Activated naive CD8-positive, alpha-beta T cell treated with anti-CD3 and anti-CD28 coated beads, Interleukin-2, amount 10 ng/mL, durations not matched to agents 7 days and 5 days (primary cell): ENCODE measurements at regions not wholly inside any gene's neighbourhood (a gene's known extent, or its start where the extent isn't known, plus 50 kb on each side); places are given as distances from the start of the nearest gene placed in this dataset.
"Not testable (repeated sequence)": the region's sequence is repeated elsewhere in the genome, so short reads cannot be mapped to it uniquely, and the experiment has no call there.

Experiments
- ATAC-seq: fragments of 150-1000 bp; cut with Tn5 transposase; one replicate; pipeline ENCODE4 v1.10.0; 2021; ENCODE audit warnings: low read depth, moderate library complexity
- POLR2A ChIA-PET: fragments of 350-600 bp; sonication (Branson Sonifier 250); formaldehyde crosslinking; loops from one replicate; lab custom pipeline; 2021; ENCODE audit warnings: antibody characterized with exemption; lab: Charles Lee
- DNase-seq: peaks from one replicate; pipeline ENCODE4 v3.0.0; 2021
- H3K27ac Mint-ChIP-seq: one replicate; pipeline ENCODE4 v1.8.0; 2022; ENCODE audit warnings: mild to moderate bottlenecking, mixed read lengths
- H3K27me3 Mint-ChIP-seq: one replicate; pipeline ENCODE4 v1.8.0; 2022; ENCODE audit warnings: mild to moderate bottlenecking, moderate library complexity, mixed read lengths
- H3K36me3 Mint-ChIP-seq: one replicate; pipeline ENCODE4 v1.8.0; 2021; ENCODE audit warnings: mild to moderate bottlenecking, mixed read lengths
- H3K4me1 Mint-ChIP-seq: one replicate; pipeline ENCODE4 v1.8.0; 2021; ENCODE audit warnings: mixed read lengths
- H3K4me3 Mint-ChIP-seq: one replicate; pipeline ENCODE4 v1.8.0; 2022; ENCODE audit warnings: mild to moderate bottlenecking, moderate library complexity, mixed read lengths
- H3K9me3 Mint-ChIP-seq: one replicate; pipeline ENCODE4 v1.8.0; 2021; ENCODE audit warnings: mixed read lengths

DNA sequence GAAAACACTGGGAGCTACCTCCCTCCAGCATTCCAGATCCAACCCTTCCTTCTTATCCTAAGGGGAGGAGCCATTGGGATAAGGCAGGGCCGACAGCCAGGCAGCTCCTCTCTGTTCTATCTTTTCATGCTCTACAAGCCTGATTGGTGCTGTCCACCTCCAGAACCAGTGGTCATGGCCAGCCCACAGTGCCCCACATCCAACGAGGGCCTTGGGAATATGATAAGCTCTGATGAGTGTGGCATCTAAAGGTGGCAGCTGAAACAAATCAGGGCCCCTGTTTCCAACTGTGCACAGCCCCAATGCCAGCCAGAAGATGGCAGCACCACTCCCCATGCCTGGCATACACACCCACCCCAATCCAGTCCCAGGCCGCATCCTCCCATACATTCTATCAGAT lies 329.3 kb downstream of the C1D start:
- POLR2A ChIA-PET = no interaction called here
- H3K4me1 Mint-ChIP-seq = no peaks in the 10 kb centered on the region
- ATAC-seq = no peak
- H3K27me3 Mint-ChIP-seq = no peaks in the 10 kb centered on the region
- H3K36me3 Mint-ChIP-seq = no peaks in the 10 kb centered on the region
- no peaks in the 10 kb centered on the region for H3K9me3 Mint-ChIP-seq
- H3K27ac Mint-ChIP-seq = no peak overlapping the region
- H3K4me3 Mint-ChIP-seq = no peak overlapping the region
- DNase-seq = no peak

DNA sequence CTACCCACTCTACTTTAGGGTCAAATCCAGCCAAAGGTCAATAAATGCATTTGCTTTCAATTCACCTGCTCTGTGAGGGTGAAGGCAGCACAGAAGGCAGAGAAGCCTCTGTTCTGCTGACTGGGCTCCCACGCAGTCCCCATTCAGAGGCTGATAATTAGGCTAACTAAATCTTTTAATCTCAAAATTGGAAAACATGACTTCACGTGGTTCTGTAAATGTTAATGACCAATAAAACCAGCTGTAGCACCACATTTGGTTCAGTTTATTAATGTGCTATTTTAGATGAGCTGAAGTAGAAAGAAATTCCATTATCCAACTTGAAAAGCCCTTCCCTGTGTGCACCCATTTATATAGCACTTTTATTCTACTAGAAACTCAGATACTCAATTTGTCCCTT lies 310.6 kb downstream of the C1D start:
- POLR2A ChIA-PET = no interaction called here
- no peaks in the 10 kb centered on the region for H3K9me3 Mint-ChIP-seq
- ATAC-seq (no peak), DNase-seq (no peak)
- no peak overlapping the region for H3K27ac Mint-ChIP-seq
- no peaks in the 10 kb centered on the region for H3K27me3 Mint-ChIP-seq
- no peaks in the 10 kb centered on the region for H3K4me1 Mint-ChIP-seq
- H3K4me3 Mint-ChIP-seq = no peak overlapping the region
- H3K36me3 Mint-ChIP-seq = no peaks in the 10 kb centered on the region

DNA sequence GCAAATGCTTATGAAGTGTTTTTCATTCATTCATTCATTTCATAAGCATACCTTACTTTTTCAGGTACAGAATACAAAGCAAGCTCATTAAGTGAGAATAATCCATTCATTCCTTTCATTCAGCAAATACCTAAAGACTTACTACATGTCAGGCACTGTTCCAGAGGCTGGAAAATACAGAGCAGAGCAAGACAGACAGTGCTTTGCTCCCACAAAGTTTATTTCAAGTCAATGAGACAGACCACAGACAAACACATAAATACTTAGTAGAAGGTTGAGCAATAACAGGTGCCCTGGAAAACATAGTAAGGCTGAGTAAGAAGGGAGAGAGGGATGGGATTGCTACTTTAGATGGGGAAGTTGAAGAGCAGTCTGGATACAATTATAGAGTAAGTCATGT lies 309.8 kb downstream of the C1D start:
- Mint-ChIP-seq H3K36me3 (no peaks in the 10 kb centered on the region), H3K27ac (no peak overlapping the region), H3K4me3 (no peak overlapping the region), H3K4me1 (no peaks in the 10 kb centered on the region), H3K27me3 (no peaks in the 10 kb centered on the region), H3K9me3 (no peaks in the 10 kb centered on the region)
- ATAC-seq (no peak), DNase-seq (no peak)
- POLR2A ChIA-PET = no interaction called here

DNA sequence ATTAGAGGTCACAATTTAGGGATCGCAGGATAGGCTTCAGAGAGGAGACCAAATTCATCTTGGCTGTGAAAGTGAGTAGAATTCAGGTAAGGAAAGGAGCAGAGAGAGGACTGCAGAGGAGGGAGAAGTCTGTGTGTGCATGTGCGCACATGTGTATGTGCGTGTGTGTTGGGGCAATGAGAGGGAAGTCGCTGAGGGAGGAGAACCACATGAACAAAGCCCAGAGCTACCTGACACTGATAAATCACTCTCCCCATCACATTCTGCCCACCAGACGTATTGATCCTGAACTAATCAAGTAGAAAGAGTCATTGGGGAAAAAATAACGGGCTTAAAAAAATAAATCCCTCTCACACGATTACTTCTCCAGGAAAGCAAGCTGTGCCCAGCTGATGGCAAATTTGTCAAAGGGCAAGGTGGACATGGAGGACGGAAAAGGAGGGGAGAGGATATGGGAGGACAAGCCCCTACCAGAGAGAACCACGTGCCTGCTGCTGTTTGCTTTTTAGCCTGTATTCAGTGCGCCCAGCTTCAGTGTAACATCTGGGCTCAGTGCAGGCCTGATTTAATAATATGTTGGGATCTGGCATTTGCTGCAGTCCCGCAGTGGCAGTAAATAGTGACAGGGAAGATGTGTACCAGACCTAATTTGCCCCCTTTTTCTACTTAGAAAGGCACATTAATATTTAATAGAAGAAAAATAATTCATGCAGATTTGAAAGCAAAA lies 307.5 kb downstream of the C1D start:
- POLR2A ChIA-PET = no interaction called here
- DNase-seq (no peak), ATAC-seq (no peak)
- no peak overlapping the region for H3K4me3 Mint-ChIP-seq
- no peak overlapping the region for H3K27ac Mint-ChIP-seq
- H3K27me3 Mint-ChIP-seq = no peaks in the 10 kb centered on the region
- no peaks in the 10 kb centered on the region for H3K4me1 Mint-ChIP-seq
- no peaks in the 10 kb centered on the region for H3K9me3 Mint-ChIP-seq
- no peaks in the 10 kb centered on the region for H3K36me3 Mint-ChIP-seq

DNA sequence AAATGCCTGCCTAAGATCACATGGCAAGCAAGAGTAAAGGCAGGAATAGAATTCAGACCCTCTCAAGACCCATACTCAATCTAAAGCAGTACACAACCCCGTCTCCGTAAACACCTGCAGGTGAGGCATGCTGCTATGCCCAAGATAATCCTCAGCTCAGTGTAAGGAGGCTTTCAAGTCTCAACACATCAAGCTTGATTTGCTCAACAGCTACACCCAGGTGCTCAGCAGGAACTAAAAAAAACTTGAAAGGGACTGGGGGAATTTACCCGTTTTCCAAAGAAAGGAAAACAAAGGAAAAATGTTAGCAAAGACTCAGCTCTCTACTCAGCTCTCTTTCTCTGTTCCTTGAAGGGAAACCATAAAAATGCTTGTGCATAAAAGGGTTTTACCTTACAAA lies 301.8 kb downstream of the C1D start:
- Mint-ChIP-seq H3K36me3 (no peaks in the 10 kb centered on the region), H3K27ac (no peak overlapping the region), H3K9me3 (no peaks in the 10 kb centered on the region), H3K4me3 (no peak overlapping the region), H3K4me1 (no peaks in the 10 kb centered on the region), H3K27me3 (no peaks in the 10 kb centered on the region)
- ATAC-seq = no peak
- no peak for DNase-seq
- POLR2A ChIA-PET = no interaction called here

DNA sequence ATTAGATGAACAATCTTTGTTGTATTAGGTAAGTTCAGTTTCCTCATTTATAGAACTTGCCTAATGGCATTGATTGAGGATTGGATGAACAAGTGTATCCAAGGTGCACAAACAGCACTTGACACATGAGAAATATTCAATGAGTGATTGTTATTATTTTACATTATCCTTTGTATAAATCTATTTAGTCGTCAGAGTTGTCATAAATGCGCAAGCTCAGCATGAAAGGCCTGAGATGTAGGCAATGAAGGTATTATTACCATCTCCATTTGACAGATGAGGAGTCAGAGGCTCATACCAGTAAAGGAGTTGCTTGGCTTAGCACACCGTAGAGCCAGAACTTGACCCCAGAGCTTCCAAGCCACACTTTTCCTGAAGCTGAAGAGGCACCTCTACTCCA lies 291.4 kb downstream of the C1D start:
- no peaks in the 10 kb centered on the region for H3K27me3 Mint-ChIP-seq
- ATAC-seq (no peak), DNase-seq (no peak)
- no peaks in the 10 kb centered on the region for H3K9me3 Mint-ChIP-seq
- POLR2A ChIA-PET = no interaction called here
- H3K4me1 Mint-ChIP-seq = no peaks in the 10 kb centered on the region
- H3K36me3 Mint-ChIP-seq = no peaks in the 10 kb centered on the region
- H3K27ac Mint-ChIP-seq = no peak overlapping the region
- no peak overlapping the region for H3K4me3 Mint-ChIP-seq

DNA sequence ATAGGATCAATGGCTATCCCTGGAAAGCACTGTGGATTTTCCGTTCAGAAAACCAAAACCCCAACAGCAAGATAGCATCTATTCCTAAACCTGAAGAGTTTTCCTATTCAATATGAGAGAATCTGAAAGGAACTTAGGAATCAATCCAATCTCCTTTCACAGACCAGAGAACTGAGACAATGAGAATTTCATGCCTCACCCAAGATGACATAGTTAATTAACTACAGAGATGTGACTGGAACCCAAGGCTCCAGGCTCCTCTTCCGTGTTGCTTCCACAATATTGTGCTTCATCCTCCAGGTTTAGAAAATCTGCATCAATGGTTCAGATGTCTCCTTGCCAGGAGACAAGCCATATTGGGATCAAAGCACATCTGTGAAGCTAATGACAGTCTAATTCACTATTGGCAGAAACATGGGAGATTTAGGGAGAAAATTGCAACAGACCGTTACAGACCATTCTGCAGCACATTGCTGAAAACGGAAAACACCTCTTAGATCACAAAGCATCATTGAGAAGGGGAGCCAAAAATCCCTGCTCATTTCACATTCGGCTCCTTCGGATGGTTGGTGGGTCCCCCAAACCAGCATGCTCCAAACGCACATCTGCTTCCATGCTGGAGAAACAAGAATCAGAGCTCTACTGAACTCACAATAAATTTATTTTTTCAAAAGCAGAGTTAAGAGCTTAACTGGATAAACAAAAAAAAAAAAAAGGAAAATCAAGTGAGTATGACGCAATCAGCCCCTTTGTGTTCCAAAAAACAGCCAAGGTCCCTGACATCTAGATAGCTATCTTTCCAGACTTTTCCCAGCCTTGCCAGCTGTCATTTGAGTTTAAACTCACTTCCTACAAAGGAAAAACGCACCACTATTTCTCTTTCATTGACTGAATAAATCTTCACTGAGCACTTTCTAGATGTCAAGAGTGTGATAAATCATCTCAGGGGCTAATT lies 290.3 kb downstream of the C1D start:
- H3K4me3 Mint-ChIP-seq = no peak overlapping the region
- DNase-seq = no peak
- H3K9me3 Mint-ChIP-seq = no peaks in the 10 kb centered on the region
- H3K27me3 Mint-ChIP-seq = no peaks in the 10 kb centered on the region
- ATAC-seq = no peak
- H3K27ac Mint-ChIP-seq = no peak overlapping the region
- H3K36me3 Mint-ChIP-seq = no peaks in the 10 kb centered on the region
- POLR2A ChIA-PET = interaction anchor here (0.7 kb wide), 1 partner anchor 79 kb away, joined by 4 read pairs; no protein-coding TSS in a partner anchor
- no peaks in the 10 kb centered on the region for H3K4me1 Mint-ChIP-seq

DNA sequence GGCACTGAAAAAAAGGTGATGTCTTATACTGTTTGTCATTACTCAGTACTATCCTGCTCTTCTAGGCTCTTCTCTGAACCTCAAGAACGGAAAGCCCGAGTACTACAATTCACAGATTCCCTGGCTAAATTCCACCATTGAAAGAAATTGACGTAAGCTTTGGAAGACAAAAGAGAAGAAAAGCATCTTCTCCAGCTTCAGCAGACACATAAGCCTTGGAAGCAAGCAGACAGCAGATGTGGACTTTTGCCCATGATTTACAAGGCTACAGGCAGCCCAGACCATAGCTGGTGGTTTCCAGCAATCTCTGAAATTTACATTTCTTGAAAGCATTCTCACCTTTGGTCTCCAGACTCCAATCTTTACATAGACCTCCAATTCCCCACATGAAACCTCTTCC lies 289.0 kb downstream of the C1D start:
- ATAC-seq (no peak), DNase-seq (no peak)
- H3K27ac Mint-ChIP-seq = no peak overlapping the region
- no peaks in the 10 kb centered on the region for H3K9me3 Mint-ChIP-seq
- POLR2A ChIA-PET = no interaction called here
- H3K36me3 Mint-ChIP-seq = no peaks in the 10 kb centered on the region
- no peaks in the 10 kb centered on the region for H3K4me1 Mint-ChIP-seq
- H3K27me3 Mint-ChIP-seq = no peaks in the 10 kb centered on the region
- no peak overlapping the region for H3K4me3 Mint-ChIP-seq

DNA sequence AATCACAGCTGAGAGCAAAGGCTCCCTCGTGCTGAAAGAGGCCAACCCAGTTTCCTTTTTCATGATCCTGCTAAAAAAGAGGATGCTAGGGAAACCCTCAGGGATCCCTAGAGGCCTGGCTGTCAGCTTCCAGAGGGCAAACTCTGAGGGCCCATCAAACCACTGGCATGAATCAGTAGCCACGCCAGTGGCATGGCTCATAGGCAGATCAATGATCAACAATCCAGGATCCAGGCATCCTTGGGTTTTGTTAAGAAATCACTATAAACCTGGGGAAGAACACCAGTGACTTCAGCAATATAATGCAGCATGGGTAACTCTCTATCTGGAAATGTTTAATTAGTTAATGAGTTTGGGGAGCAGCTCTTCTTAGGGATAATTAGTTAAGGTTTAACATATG lies 286.5 kb downstream of the C1D start:
- no peak overlapping the region for H3K4me3 Mint-ChIP-seq
- H3K9me3 Mint-ChIP-seq = no peaks in the 10 kb centered on the region
- H3K27ac Mint-ChIP-seq = no peak overlapping the region
- H3K4me1 Mint-ChIP-seq = no peaks in the 10 kb centered on the region
- no peaks in the 10 kb centered on the region for H3K36me3 Mint-ChIP-seq
- DNase-seq = no peak
- H3K27me3 Mint-ChIP-seq = peaks cover 2% of the 10 kb centered on the region
- ATAC-seq = no peak
- POLR2A ChIA-PET = no interaction called here

DNA sequence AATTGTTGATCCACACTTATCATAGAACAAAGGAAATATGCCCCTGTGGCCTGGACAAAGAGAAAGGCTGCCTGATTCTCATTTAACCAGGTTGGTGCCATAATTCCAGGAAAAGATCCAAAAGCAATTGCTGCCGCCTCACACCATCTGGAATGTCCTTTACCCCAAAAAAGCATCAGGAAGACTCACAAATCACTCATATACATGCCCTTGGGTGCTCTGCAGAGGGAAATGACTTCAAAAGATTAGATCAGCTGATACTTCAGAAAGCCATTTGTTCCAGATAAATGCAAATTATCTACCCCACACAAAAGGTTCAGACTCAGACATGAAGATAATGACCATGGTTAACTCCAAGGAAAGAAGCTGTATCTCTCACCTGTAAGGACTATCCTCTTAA lies 285.8 kb downstream of the C1D start:
- Mint-ChIP-seq H3K4me1 (no peaks in the 10 kb centered on the region), H3K27me3 (peaks cover 2% of the 10 kb centered on the region), H3K9me3 (no peaks in the 10 kb centered on the region), H3K4me3 (no peak overlapping the region), H3K27ac (no peak overlapping the region), H3K36me3 (no peaks in the 10 kb centered on the region)
- ATAC-seq (no peak), DNase-seq (no peak)
- POLR2A ChIA-PET = no interaction called here

DNA sequence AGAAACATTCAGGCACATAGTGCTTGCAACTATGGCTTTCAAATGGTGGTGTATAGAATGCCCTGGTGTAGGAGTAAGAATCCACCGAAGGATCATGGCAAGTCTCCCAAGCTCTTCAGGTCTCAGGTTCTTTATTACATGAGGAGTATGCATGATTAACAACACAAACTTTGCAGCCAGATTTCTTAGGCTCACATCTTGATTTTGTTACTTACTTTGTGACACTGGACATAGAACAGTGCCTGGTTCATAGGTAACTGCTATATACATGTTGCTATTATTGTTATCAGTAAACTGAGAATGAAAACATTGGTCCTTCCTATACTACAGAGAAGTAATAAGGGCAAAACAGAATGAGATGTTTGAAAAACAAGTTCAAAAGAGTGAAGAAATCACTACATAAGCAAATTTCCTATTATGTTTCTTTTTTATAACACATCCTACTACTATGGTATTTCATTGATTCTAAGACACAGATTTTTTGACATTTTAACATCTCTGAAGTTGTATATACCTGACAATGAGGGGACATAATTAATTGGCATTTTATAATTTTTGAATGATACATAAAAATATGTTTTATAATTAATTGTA lies 284.9 kb downstream of the C1D start:
- no peaks in the 10 kb centered on the region for H3K36me3 Mint-ChIP-seq
- POLR2A ChIA-PET = no interaction called here
- no peaks in the 10 kb centered on the region for H3K4me1 Mint-ChIP-seq
- H3K9me3 Mint-ChIP-seq = no peaks in the 10 kb centered on the region
- DNase-seq = no peak
- H3K4me3 Mint-ChIP-seq = no peak overlapping the region
- no peak overlapping the region for H3K27ac Mint-ChIP-seq
- H3K27me3 Mint-ChIP-seq = peaks cover 2% of the 10 kb centered on the region
- ATAC-seq = no peak

DNA sequence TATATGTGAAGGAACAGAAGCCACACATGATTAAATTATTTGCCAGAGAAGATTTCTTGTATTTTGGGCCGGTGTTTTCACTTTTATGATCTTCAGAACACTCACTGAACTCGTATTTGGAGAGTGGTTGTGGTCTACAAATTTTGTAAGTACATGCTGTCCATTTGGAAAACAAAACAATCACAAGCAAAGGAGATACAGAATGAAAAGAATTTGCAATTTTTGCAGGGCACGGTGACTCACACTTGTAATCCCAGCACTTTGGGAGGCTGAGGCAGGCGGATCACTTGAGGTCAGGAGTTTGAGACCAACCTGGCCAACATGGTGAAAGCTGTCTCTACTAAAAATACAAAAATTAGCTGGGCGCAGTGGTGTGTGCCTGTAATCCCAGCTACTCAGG lies 282.0 kb downstream of the C1D start:
- DNase-seq, ATAC-seq, H3K36me3 Mint-ChIP-seq, H3K27ac Mint-ChIP-seq, POLR2A ChIA-PET, H3K9me3 Mint-ChIP-seq, H3K4me3 Mint-ChIP-seq, H3K27me3 Mint-ChIP-seq, H3K4me1 Mint-ChIP-seq: not testable (repeated sequence)

DNA sequence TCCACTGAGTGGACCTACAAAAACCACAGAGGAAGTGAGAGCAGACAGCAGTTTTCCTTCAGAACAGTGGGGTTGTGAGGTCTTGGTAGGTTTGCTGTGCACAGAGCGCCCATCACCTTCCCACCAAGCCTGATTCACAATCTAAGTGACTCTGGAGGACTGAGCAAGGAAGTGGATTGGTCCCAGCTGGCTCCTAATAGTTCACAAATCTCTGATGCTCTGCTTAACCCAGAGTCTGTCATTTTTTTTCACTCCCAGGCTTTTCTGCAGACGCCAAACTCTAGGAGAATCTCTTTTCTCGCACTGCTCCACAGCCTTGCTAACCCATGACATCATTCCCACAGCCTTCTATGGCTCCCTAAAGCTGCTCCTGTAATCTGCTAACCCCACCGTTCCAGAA lies 280.4 kb downstream of the C1D start:
- Mint-ChIP-seq H3K4me1 (no peaks in the 10 kb centered on the region), H3K27ac (no peak overlapping the region), H3K36me3 (no peaks in the 10 kb centered on the region), H3K9me3 (no peaks in the 10 kb centered on the region), H3K4me3 (no peak overlapping the region), H3K27me3 (peaks cover 2% of the 10 kb centered on the region)
- POLR2A ChIA-PET = no interaction called here
- DNase-seq (no peak), ATAC-seq (no peak)

DNA sequence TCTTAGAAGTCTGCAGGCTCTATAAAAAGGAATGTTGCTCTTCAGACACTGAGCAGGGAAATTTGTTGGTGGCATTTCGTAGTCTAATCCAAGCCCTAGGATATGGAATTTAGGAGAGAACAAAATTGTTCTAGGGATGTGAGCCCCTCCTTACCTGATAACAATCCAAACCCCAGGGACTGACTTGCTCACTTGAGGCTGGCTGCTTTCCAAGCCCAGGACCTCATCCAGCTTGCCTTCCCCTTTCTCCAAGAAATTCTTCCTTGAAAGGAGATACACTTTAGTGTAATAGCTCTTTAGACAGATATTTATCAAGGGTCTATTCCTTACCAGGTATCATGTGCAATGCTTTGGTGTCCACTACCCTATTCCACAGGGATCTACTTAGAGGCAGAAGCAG lies 279.8 kb downstream of the C1D start:
- Mint-ChIP-seq H3K4me1 (no peaks in the 10 kb centered on the region), H3K4me3 (no peak overlapping the region), H3K27ac (no peak overlapping the region), H3K9me3 (no peaks in the 10 kb centered on the region), H3K27me3 (peaks cover 2% of the 10 kb centered on the region), H3K36me3 (no peaks in the 10 kb centered on the region)
- POLR2A ChIA-PET = no interaction called here
- ATAC-seq (no peak), DNase-seq (no peak)
